ENCODE measurements at regions not wholly inside any gene's neighbourhood (a gene's known extent, or its start where the extent isn't known, plus 50 kb on each side); places are given as distances from the start of the nearest gene placed in this dataset.

- no peak for DNase-seq (ENCODE audit: low read depth, low spot score)
Observed at GRCh38 chr10:3496138-3496537, 288.9 kb downstream of the KLF6 start.

GRCh38 chr10:3495281-3495680 lies 289.7 kb downstream of the KLF6 start:
- no peak overlapping the region for H3K27ac ChIP-seq
- no peak for DNase-seq (ENCODE audit: low read depth, low spot score)

More at GRCh38 chr10:3496138-3496537, 288.9 kb downstream of the KLF6 start:
- H3K27ac ChIP-seq = no peak overlapping the region

- DNase-seq (ENCODE audit: low read depth, low spot score) = no peak
- H3K27ac ChIP-seq = no peak overlapping the region
Observed at GRCh38 chr10:3494838-3495230, 290.2 kb downstream of the KLF6 start.

- no peak overlapping the region for H3K27ac ChIP-seq
- no peak for DNase-seq (ENCODE audit: low read depth, low spot score)
Observed at GRCh38 chr10:3494131-3494837, 290.7 kb downstream of the KLF6 start.

DNA sequence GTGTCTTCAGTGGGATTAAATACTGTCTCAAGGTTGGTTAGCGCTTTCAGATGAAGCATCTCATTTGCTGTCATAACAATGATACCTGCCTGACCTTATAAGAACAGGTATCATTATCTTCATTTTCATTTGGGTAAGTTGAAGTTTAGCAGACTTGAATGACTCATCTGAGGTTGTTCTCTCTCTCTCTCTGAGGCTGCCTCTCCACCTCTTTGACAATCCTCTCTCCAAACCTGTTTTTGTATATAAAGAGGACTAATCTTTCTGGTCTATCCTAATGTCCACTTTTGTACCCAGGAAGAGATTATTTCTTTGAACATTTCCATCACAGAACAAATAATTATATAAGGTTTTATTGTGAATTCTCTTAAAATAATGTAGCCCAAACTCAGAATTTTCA lies 291.4 kb downstream of the KLF6 start:
- H3K27ac ChIP-seq = no peak overlapping the region

DNA sequence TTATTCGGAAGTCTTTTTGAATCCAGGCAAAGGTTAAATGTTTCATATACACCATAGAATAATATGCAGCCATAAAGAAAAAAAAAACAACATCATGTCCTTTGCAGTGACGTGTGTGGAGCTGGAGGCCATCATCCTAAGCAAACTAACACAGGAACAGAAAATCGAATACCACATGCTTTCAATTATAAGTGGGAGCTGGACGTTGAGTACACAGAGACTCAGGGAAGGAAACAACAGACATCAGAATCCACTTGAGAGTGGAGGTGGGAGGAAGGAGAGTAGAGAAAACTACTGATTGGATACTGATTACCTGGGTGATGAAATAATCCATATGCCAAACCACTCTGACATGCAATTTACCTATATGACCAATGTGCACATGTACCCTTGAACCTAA lies 293.4 kb downstream of the KLF6 start:
- no peak overlapping the region for H3K27ac ChIP-seq
- no peak for DNase-seq (ENCODE audit: low read depth, low spot score)

More for the DNA sequence above, 291.4 kb downstream of the KLF6 start:
- DNase-seq (ENCODE audit: low read depth, low spot score) = no peak

GRCh38 chr10:3487228-3487627 lies 297.8 kb downstream of the KLF6 start:
- DNase-seq (ENCODE audit: low read depth, low spot score) = no peak

DNA sequence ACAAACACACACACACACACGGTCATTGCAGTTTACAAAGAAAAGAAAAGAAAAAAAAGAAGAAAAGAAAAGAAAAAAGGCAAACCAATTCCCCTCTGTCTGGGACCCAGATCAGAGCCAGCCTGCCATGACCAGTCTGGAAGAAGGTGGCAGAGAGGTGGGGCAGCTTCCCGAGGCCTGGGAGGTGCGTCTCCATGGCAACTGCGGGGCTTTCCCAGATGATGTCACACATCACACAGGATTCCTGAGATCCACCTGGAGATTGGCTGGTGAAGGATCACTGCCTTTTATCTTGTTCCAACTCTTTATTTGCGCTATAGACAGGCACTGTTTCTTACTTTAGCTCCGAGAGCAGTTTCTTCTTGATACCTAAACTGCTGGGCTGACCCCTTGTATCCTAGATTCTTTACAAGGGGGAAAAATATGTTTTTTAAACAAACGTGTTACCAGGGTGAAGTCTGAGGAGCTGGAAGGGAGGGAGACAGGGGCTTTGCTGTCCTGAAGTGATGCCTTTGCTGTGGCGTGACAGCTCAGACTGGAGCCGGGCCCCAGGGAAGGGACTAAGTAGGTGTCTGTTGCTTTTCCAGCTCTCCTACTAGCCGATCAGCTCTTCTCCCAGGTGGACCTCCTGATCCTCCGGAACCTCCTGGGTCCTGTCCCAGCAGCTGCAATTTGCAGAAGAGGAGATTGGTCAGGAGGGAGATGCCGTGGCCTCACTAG lies 298.5 kb downstream of the KLF6 start:
- H3K27ac ChIP-seq = peak overlapping the region; percentile 30
- peak; percentile 94 for DNase-seq (ENCODE audit: low read depth, low spot score)

More at GRCh38 chr10:3487228-3487627, 297.8 kb downstream of the KLF6 start:
- no peak overlapping the region for H3K27ac ChIP-seq

DNA sequence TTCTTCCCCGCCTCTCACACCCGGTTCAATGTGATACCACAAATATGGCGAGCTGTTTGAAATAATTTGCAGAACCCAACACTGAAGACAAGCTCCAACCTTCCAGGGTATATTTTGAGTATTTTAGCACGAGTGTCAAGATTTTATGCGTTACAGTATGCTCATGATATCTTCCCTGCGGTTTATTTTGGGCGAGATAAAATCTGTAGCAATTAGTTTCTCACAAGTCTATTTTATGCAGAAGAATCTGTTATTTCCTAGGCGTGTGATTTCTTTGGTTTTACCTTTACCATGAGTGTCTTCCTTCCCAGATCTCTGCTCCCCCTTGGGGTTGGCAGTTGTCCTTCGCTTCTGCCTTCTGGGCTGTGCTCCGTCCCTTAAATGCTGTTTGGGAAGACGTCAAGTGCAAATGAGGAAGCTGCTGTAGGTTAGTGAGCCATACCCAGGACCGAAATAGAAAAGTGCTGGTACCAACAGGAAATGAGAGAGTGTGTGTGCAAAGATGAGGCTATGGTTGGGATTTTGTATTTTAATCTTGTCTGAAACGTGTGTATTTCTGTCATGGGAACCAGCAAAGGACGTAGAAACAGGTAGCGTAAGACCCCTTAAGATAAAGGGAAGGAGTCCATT lies 299.8 kb downstream of the KLF6 start:
- DNase-seq (ENCODE audit: low read depth, low spot score) = no peak
- H3K27ac ChIP-seq = no peak overlapping the region

GRCh38 chr10:3484306-3485056 lies 300.5 kb downstream of the KLF6 start:
- DNase-seq (ENCODE audit: low read depth, low spot score) = no peak
- H3K27ac ChIP-seq = no peak overlapping the region

DNA sequence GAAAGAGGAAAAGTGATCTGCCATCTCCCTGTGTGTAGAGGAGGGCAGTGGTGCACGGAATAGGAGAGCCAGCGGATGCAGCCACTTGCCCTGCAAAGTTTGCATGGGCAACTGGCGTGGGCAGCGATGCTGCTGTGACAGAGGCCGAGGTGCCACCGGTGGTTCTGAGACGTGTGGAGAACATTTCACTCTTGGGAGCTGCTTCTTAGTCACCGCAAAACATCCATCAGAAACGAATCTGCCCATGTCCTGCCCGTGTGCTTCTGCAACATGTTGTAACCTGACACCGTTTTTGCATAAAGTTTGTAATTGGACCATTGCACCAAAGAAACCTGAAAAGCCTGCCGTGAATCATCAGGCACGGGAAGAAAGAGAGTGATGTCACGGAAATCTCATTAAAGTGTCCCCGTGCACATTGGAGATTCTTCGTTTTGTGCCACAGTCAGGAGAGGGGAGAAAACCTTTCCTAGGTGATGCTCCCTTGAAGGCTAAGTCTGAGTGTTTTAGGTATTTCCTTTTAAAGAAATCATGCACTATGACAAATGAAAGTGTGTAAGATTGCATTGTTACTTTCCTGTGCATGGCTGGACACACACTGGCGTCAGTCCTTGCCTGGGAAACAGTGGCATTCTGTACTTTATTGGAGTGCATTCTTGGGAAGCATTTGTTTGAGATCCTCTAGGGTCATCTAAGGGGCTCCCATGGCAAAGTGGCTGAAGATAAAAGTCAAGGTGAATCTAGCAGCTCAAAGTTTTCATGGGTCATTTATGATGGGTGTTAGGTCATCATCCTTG lies 302.6 kb downstream of the KLF6 start:
- peak; percentile 98 for DNase-seq (ENCODE audit: low read depth, low spot score)
- peak overlapping the region; percentile 52 for H3K27ac ChIP-seq

DNA sequence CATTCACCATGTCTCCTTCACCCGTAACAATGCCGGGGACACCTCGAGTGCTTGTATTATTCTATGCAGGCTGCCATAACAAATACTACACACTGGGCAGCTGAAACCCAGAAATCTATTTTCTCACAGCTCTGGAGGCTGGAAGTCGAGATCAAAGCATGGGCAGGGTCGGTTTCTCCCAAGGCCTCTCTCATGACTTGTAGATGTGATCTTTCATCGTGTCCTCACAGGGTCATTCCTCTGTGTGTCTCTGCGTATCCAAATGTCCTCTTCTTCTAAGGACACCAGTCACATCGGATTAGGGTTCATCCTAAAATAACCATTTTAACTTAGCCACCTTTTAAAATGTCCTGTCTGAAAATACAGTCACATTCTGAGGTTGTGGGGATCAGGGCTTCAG lies 303.5 kb downstream of the KLF6 start:
- DNase-seq (ENCODE audit: low read depth, low spot score) = no peak
- no peak overlapping the region for H3K27ac ChIP-seq

DNA sequence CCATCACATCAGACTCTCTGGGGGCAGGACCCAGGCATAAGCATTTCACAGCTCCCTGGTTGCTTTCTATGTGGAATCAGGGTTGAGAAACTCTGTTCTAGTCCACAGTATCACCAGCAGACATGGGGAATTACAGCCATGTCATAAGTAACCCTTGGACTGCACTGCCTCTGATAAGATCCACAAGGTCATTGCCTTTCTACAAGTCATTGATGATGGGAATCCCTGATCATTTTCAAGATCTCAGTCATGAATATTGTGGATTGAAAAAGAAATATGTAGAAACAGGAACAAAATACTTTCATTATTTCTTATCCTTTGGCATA lies 304.1 kb downstream of the KLF6 start:
- no peak overlapping the region for H3K27ac ChIP-seq

DNA sequence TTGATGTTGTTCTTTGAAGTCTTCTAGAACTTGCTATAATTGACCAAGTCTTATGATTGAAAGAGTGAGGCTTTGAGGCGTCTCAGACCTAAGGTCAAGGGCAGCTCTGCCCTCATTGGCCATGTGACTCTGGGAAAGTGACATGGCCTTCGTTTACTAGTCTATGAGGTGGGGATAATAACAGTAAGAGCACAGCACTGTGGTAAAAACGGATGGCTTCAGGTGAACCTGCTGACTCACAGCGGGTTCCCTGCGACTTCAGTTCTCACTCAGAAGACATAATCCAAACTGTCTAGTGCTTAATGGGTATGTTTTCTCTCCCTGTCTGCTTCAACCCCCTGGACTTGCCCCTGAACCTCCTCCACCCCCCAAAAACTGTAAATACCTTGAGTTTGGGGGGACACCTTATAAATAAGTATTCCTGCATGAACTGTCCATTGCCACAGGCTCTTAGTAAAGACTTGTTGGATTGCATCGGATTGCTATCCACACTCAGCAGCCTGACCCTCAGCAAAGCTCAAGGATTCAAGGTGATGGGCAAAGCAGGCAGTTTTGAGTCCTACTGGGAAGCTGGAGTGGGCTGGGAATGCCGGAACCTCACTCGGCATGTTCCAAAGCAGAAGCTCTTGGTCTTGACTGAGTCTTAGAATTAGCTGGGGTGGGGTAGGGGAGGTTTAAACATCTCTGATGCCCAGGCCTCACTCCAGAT lies 304.6 kb downstream of the KLF6 start:
- H3K27ac ChIP-seq = no peak overlapping the region
- DNase-seq (ENCODE audit: low read depth, low spot score) = no peak

More for the DNA sequence above, 304.1 kb downstream of the KLF6 start:
- DNase-seq (ENCODE audit: low read depth, low spot score) = no peak

DNA sequence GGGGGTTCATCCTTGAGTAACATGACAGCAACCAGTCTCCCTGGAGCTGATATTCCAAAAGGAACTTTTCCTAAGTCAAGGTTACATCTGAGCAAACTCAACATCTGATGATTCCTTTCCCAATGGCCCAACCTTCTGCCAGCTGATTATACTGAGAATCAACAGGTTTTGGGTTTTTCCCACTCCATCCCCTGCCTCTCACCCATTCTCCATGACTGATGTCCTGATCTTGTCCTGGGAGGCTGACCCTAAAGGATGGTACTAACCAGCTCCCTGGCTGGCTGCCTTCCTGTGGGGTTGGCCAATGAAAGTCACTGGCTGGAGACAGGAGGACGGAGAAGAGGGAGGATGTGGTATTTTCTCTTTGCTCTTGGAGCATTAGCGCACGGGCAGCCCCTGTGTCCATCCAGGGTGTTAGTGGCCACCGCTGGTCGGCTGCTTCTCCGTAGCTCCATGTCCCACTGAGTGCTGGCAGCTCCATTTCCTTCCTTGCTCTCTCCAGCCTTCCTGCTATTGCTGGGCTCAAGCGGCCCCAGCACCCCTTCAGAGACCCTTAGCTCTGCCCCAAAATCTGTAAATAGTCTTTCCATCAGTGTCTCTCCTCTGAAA lies 306.2 kb upstream of the PITRM1 start:
- no peak for DNase-seq (ENCODE audit: low read depth, low spot score)
- peak overlapping the region; percentile 83 for H3K27ac ChIP-seq

DNA sequence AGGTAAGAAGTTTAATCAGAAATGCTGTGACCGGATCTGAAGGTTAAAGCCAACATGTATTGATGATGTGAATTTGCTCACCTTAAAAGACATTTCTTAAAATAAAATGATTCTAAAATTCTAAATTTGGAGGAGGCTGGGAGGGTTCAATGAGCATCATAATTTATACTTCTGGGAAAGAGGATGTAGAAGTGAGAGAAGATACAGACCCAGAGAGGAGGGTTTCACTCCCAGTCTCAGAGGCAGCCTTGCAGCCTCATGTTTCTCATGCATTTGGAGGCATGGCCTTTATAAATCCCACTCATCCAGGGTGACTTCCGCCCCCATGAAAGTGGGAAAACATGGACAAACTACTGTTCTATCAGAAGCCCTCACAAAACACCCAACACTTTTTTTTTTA lies 305.6 kb upstream of the PITRM1 start:
- peak overlapping the region; percentile 83 for H3K27ac ChIP-seq
- no peak for DNase-seq (ENCODE audit: low read depth, low spot score)

DNA sequence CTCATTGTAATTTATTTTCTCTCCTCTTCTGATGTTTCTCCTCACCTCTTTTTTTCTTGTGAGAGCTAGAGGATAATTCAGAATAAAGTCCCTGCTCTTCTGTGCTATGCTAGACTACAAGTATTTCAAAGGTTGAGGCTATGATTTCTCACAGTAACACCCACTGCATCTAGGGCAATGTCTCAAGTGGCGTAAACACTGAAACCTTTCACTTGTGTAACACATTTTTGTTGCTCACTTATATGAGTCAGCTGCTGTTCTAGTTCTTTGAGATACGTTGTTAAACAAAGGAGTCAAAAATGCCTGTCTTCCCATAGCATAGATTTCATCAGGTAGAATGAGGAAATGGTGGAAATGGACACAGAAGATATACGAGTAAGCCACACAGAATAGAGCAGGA lies 305.1 kb upstream of the PITRM1 start:
- peak; percentile 96 for DNase-seq (ENCODE audit: low read depth, low spot score)
- H3K27ac ChIP-seq = peak overlapping the region; percentile 83

DNA sequence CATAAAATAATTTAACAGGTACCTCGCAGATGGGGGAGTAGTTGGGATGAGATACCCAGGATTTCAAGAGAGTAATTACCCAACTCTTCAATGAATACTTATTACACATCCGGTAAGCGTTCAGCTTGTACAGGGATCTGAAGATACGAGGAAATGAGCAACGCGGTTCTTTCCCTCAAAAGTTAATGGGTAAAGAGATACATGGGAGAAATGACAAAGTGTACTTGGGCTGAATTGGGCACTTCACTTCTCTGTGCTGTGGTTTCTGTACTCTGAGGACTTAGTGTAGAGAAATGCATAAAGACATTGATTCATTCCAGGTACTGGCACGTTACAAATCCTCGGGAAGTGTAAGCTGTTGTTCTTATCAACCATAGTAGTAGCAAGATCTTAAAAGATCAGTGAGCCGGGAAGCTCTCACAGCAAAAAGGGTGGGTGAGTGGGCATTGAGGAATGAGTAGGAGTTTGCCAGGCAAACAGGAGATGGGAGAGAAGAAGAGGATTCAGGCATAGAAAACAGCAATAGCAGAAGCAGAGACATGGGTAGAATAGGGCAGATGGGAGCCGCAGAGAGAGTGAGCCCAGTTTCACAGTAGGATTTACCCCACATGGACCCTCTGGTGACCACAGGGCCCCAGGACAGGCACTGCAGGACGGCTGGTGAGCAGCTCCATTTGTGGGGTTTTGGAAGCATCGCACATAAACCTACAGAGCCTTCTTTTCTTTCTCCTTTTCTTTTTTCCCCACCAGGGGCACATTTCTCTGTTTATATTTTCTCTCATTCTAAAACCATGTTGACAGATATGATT lies 304.3 kb upstream of the PITRM1 start:
- peak overlapping the region; percentile 83 for H3K27ac ChIP-seq

More for the DNA sequence above, 304.3 kb upstream of the PITRM1 start:
- DNase-seq (ENCODE audit: low read depth, low spot score) = no peak

Data from epithelial cell of prostate (primary cell).